ENCODE measurements at regions not wholly inside any gene's neighbourhood (a gene's known extent, or its start where the extent isn't known, plus 50 kb on each side); places are given as distances from the start of the nearest gene placed in this dataset.

DNA sequence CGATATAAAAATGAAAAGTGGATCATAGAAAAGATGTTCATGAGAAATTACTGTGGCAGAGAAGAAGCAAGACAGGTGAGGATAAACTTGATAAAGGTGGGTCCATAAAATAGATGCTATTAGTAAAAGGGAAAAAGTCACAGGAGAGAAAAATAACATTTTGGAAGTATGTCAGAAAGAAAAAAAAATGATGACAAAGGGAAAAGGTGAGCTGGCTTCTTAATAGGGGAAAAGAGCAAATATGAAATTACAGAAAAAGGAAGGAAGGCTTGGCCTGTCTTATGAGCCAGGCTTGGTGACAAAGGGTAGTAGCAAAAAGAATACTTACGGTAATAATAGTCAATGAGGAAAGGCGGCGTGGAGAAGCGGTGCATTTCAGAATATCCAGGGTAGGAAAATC lies 386.1 kb downstream of the RWDD3 start:
- Histone ChIP-seq H3K14ac (ENCODE audit: insufficient read length) (no peak overlapping the region), H3K18ac (ENCODE audit: extremely low read depth, low read length) (no peak overlapping the region), H4K8ac (ENCODE audit: extremely low read depth, insufficient read depth, low read length) (no peak overlapping the region), H3K9ac (replicated peaks in 1 of 4; ENCODE audit: extremely low read depth in 1 of 4, low read depth in 3 of 4, low read length in 3 of 4) (no peak overlapping the region), H3K79me2 (ENCODE audit: control insufficient read depth in 1 of 2, insufficient read depth in 2 of 2, low read length in 2 of 2) (no peaks in the 10 kb centered on the region), H4K91ac (replicated peaks; ENCODE audit: insufficient read length, low read length) (no peak overlapping the region), H3K23me2 (ENCODE audit: low read depth, low read length) (no peaks in the 10 kb centered on the region), H4K20me1 (replicated peaks in 1 of 2; ENCODE audit: control insufficient read depth in 1 of 2, insufficient read depth in 2 of 2, low read length in 2 of 2) (no peaks in the 10 kb centered on the region), H2BK120ac (replicated peaks; ENCODE audit: low read depth, low read length) (no peak overlapping the region), H3K79me1 (ENCODE audit: low read depth, low read length) (no peaks in the 10 kb centered on the region), H3K9me3 (ENCODE audit: insufficient read depth in 2 of 2, low read depth in 1 of 2, low read length in 1 of 2) (no peaks in the 10 kb centered on the region), H2BK15ac (ENCODE audit: low read length) (no peak overlapping the region), H3K4me2 (ENCODE audit: insufficient read depth in 1 of 2, low read depth in 2 of 2, low read length in 2 of 2) (no peak overlapping the region), H2AFZ (ENCODE audit: low read length) (no peak overlapping the region), H3K4ac (replicated peaks; ENCODE audit: insufficient read length, low read depth, low read length) (no peak overlapping the region), H3K4me1 (replicated peaks in 1 of 4; ENCODE audit: control insufficient read depth in 3 of 4, insufficient read depth in 4 of 4, low read length in 3 of 4) (no peaks in the 10 kb centered on the region; a peak in 1 of 7 replicates), H3K23ac (ENCODE audit: insufficient read length) (no peak overlapping the region), H3K4me3 (ENCODE audit: extremely low read depth in 1 of 4, insufficient read depth in 2 of 4, low read depth in 3 of 4, low read length in 4 of 4) (no peak overlapping the region), H4K5ac (ENCODE audit: insufficient read length, low read depth, low read length) (no peak overlapping the region), H3K27ac (ENCODE audit: low read depth, low read length) (no peak overlapping the region), H2BK12ac (ENCODE audit: low read depth, low read length) (no peak overlapping the region), H3K27me3 (replicated peaks in 1 of 4; ENCODE audit: control insufficient read depth in 3 of 4, extremely low read depth in 1 of 4, insufficient read depth in 3 of 4, low read length in 3 of 4) (no peaks in the 10 kb centered on the region), H2BK20ac (ENCODE audit: low read length) (no peak overlapping the region), H2BK5ac (ENCODE audit: low read depth, low read length) (no peak overlapping the region), H2AK5ac (ENCODE audit: low read depth, low read length) (no peak overlapping the region), H3K36me3 (ENCODE audit: control insufficient read depth in 2 of 4, insufficient read depth in 4 of 4, low read length in 3 of 4) (no peaks in the 10 kb centered on the region; a peak in 1 of 8 replicates), H3K56ac (replicated peaks; ENCODE audit: insufficient read length, low read depth, low read length) (no peak overlapping the region)
- CTCF ChIA-PET (ENCODE audit: partially characterized antibody): no interaction called here
- POLR2A ChIA-PET (ENCODE audit: partially characterized antibody): no interaction called here
- WGBS, 2 experiments (ENCODE audit: extremely low coverage in 1 of 2, insufficient coverage in 1 of 2, insufficient read length in 1 of 2, insufficient replicate concordance in 2 of 2, low coverage in 1 of 2, low lambda C conversion rate in 2 of 2, missing lambda C conversion rate in 1 of 2): 95 to 100% methylated on average over 1 to 5 of the region's 5 CpGs
- DNase-seq (ENCODE audit: low read depth in 1 of 2, low spot score in 2 of 2) (no peak), FAIRE-seq (no peak)
- no peak for TF ChIP-seq CREB1 (IDR thresholded peaks at IDR 0.05)
- TF ChIP-seq SP1 (IDR thresholded peaks at IDR 0.05; ENCODE audit: low read depth, low read length): no peak
- no peak for TF ChIP-seq TEAD4 (IDR thresholded peaks at IDR 0.05; ENCODE audit: low read depth, low read length)
- no peak for TF ChIP-seq SIN3A (conservative IDR thresholded peaks at IDR 0.05 in 1 of 2, IDR thresholded peaks at IDR 0.05 in 1 of 2; ENCODE audit: low read depth in 1 of 2, low read length in 2 of 2)
- no peak for TF ChIP-seq BRCA1 (IDR thresholded peaks at IDR 0.05; ENCODE audit: low read depth, low read length)
- TF ChIP-seq RNF2 (IDR thresholded peaks at IDR 0.05; ENCODE audit: borderline replicate concordance, low read depth, low read length, missing control alignments, poor library complexity, severe bottlenecking): no peak
- no peak for TF ChIP-seq KDM5A (IDR thresholded peaks at IDR 0.05; ENCODE audit: low read length)
- TF ChIP-seq, protein P1, sequence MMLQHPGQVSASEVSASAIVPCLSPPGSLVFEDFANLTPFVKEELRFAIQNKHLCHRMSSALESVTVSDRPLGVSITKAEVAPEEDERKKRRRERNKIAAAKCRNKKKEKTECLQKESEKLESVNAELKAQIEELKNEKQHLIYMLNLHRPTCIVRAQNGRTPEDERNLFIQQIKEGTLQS (IDR thresholded peaks at IDR 0.05; ENCODE audit: insufficient read depth, low read depth, low read length): no peak
- TF ChIP-seq, protein P2, sequence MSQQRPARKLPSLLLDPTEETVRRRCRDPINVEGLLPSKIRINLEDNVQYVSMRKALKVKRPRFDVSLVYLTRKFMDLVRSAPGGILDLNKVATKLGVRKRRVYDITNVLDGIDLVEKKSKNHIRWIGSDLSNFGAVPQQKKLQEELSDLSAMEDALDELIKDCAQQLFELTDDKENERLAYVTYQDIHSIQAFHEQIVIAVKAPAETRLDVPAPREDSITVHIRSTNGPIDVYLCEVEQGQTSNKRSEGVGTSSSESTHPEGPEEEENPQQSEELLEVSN (IDR thresholded peaks at IDR 0.05): no peak
- TF ChIP-seq, protein P3, sequence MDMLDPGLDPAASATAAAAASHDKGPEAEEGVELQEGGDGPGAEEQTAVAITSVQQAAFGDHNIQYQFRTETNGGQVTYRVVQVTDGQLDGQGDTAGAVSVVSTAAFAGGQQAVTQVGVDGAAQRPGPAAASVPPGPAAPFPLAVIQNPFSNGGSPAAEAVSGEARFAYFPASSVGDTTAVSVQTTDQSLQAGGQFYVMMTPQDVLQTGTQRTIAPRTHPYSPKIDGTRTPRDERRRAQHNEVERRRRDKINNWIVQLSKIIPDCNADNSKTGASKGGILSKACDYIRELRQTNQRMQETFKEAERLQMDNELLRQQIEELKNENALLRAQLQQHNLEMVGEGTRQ (IDR thresholded peaks at IDR 0.05; ENCODE audit: low read length): no peak
- no peak for TF ChIP-seq TAF7 (optimal IDR thresholded peaks at IDR 0.05; ENCODE audit: borderline replicate concordance, low read depth, low read length)
- TF ChIP-seq KDM1A (IDR thresholded peaks at IDR 0.05; ENCODE audit: borderline replicate concordance, low read length): no peak
- TF ChIP-seq FOSL1 (IDR thresholded peaks at IDR 0.05; ENCODE audit: insufficient read depth, low read depth, low read length): no peak

Data from H1 (cell line).